ENCODE measurements at regions not wholly inside any gene's neighbourhood (a gene's known extent, or its start where the extent isn't known, plus 50 kb on each side); places are given as distances from the start of the nearest gene placed in this dataset.

DNA sequence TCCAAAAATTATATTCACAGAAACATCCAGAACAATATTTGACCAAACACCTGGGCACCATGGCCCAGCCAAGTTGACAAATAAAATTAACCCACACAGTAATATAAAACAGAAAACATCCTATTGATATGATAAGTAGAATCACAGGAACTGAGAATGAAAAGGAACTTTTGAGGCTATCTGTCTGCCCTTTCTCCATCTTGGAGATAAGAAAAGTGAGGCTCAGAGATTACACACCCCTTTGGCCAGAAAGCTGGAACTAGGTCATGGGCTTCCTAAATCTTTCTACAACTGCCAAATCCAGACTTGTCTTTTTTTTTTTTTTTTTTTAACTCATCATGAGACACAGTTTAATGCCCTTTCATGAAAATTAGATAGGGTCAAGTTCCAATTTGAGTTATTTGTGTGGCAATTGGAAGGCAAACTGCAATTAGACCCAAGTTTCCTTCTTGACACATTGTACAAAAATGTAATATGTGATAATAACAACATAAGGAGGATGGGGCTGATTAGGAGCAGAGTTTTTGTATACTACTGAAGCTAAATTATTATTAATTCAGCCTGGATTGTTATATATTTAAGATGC lies 137.2 kb downstream of the RPL22L1 start:
- BruUV-seq (replicated peaks): no TSS peak
- in situ Hi-C loops (cut with MboI): no loop called here
- TF ChIP-seq ELF2 (CRISPR knock-in tag; IDR thresholded peaks at IDR 0.05) (no peak), KDM1A (IDR thresholded peaks at IDR 0.05) (peak; percentile 73 to 78), SP1 (CRISPR knock-in tag; IDR thresholded peaks at IDR 0.05) (no peak), ZNF3 (CRISPR knock-in tag; IDR thresholded peaks at IDR 0.05) (no peak), TEAD1 (CRISPR knock-in tag; IDR thresholded peaks at IDR 0.05) (0 out of 4 replicates have a peak, but pooled peaks of 1 of the 2 experiments have one; percentile 25), TFAM (CRISPR knock-in tag; conservative IDR thresholded peaks at IDR 0.05) (no peak), HMG20A (CRISPR knock-in tag; conservative IDR thresholded peaks at IDR 0.05) (no peak), ZNF140 (CRISPR knock-in tag; IDR thresholded peaks at IDR 0.05) (no peak), KDM4B (IDR thresholded peaks at IDR 0.05; ENCODE audit: borderline replicate concordance in 2 of 2, low read depth in 1 of 2) (no peak), NR2F6 (CRISPR knock-in tag; IDR thresholded peaks at IDR 0.05) (no peak), HDAC3 (IDR thresholded peaks at IDR 0.05; ENCODE audit: borderline replicate concordance, partially characterized antibody) (no peak), PURB (CRISPR knock-in tag; IDR thresholded peaks at IDR 0.05; ENCODE audit: low read depth) (no peak), IRF2 (CRISPR knock-in tag; IDR thresholded peaks at IDR 0.05) (no peak), CBFA2T3 (IDR thresholded peaks at IDR 0.05) (peak; percentile 47), MEIS2 (IDR thresholded peaks at IDR 0.05; ENCODE audit: partially characterized antibody) (peak; percentile 45), FOXJ3 (CRISPR knock-in tag; IDR thresholded peaks at IDR 0.05) (no peak), RCOR1 (IDR thresholded peaks at IDR 0.05; ENCODE audit: borderline replicate concordance in 1 of 2, low read depth in 2 of 2, low read length in 2 of 2) (peak in 1 of 2 experiments; percentile 95; a peak in 2 of 4 replicates)
- TF ChIP-seq, protein P1, sequence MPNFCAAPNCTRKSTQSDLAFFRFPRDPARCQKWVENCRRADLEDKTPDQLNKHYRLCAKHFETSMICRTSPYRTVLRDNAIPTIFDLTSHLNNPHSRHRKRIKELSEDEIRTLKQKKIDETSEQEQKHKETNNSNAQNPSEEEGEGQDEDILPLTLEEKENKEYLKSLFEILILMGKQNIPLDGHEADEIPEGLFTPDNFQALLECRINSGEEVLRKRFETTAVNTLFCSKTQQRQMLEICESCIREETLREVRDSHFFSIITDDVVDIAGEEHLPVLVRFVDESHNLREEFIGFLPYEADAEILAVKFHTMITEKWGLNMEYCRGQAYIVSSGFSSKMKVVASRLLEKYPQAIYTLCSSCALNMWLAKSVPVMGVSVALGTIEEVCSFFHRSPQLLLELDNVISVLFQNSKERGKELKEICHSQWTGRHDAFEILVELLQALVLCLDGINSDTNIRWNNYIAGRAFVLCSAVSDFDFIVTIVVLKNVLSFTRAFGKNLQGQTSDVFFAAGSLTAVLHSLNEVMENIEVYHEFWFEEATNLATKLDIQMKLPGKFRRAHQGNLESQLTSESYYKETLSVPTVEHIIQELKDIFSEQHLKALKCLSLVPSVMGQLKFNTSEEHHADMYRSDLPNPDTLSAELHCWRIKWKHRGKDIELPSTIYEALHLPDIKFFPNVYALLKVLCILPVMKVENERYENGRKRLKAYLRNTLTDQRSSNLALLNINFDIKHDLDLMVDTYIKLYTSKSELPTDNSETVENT (CRISPR knock-in tag; IDR thresholded peaks at IDR 0.05): no peak
- TF ChIP-seq, protein P2, sequence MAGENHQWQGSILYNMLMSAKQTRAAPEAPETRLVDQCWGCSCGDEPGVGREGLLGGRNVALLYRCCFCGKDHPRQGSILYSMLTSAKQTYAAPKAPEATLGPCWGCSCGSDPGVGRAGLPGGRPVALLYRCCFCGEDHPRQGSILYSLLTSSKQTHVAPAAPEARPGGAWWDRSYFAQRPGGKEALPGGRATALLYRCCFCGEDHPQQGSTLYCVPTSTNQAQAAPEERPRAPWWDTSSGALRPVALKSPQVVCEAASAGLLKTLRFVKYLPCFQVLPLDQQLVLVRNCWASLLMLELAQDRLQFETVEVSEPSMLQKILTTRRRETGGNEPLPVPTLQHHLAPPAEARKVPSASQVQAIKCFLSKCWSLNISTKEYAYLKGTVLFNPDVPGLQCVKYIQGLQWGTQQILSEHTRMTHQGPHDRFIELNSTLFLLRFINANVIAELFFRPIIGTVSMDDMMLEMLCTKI (IDR thresholded peaks at IDR 0.05; ENCODE audit: partially characterized antibody): no peak
- TF ChIP-seq, protein P3, sequence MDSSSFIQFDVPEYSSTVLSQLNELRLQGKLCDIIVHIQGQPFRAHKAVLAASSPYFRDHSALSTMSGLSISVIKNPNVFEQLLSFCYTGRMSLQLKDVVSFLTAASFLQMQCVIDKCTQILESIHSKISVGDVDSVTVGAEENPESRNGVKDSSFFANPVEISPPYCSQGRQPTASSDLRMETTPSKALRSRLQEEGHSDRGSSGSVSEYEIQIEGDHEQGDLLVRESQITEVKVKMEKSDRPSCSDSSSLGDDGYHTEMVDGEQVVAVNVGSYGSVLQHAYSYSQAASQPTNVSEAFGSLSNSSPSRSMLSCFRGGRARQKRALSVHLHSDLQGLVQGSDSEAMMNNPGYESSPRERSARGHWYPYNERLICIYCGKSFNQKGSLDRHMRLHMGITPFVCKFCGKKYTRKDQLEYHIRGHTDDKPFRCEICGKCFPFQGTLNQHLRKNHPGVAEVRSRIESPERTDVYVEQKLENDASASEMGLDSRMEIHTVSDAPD (CRISPR knock-in tag; IDR thresholded peaks at IDR 0.05): no peak

More for the DNA sequence above, 137.2 kb downstream of the RPL22L1 start:
- no peak for FAIRE-seq
- H3K9ac ChIP-seq (ENCODE audit: insufficient read depth in 1 of 2, low read depth in 2 of 2, low read length in 2 of 2): no peak overlapping the region
- ChIA-PET CTCF (ENCODE audit: low intra/inter-chr PET ratio) (interaction anchor here (0.6 to 0.7 kb wide), 2 partner anchors 10 to 25 kb away, joined by 3 to 6 read pairs; no protein-coding TSS in a partner anchor), POLR2A (no interaction called here)
- H3K36me3 ChIP-seq (ENCODE audit: control insufficient read depth, insufficient read depth, low read length): no peaks in the 10 kb centered on the region
- ATAC-seq: no peak
- peaks cover 21 to 42% of the 10 kb centered on the region in 2 experiments for H3K4me1 ChIP-seq (replicated peaks in 1 of 2; ENCODE audit: control insufficient read depth in 2 of 2, insufficient read depth in 2 of 2, low read length in 2 of 2)
- no peak overlapping the region for H3K27ac ChIP-seq (ENCODE audit: extremely low read depth, low read depth, low read length)
- intact Hi-C loops (cut with micrococcal nuclease): no loop called here
- no peaks in the 10 kb centered on the region for H3K27me3 ChIP-seq (ENCODE audit: control insufficient read depth in 2 of 2, insufficient read depth in 2 of 2, low read length in 2 of 2)
- H2AFZ ChIP-seq (ENCODE audit: low read depth, low read length): no peak overlapping the region
- no peaks in the 10 kb centered on the region for H4K20me1 ChIP-seq (replicated peaks; ENCODE audit: control insufficient read depth, insufficient read depth, low read length)
- H3K9me3 ChIP-seq (replicated peaks; ENCODE audit: control insufficient read depth, insufficient read depth, low read depth, low read length): no peaks in the 10 kb centered on the region
- H3K9me1 ChIP-seq (ENCODE audit: control insufficient read depth, insufficient read depth, low read length): no peaks in the 10 kb centered on the region
- H3K79me2 ChIP-seq (ENCODE audit: control insufficient read depth, insufficient read depth, low read length): no peaks in the 10 kb centered on the region
- DNase-seq (ENCODE audit: extremely low read depth in 1 of 4, low spot score in 3 of 4): no peak
- H3K4me2 ChIP-seq (ENCODE audit: insufficient read depth, low read length): no peak overlapping the region
- H3K4me3 ChIP-seq: no peak overlapping the region

All from K562 (cell line).